ENCODE measurements at regions not wholly inside any gene's neighbourhood (a gene's known extent, or its start where the extent isn't known, plus 50 kb on each side); places are given as distances from the start of the nearest gene placed in this dataset.

DNA sequence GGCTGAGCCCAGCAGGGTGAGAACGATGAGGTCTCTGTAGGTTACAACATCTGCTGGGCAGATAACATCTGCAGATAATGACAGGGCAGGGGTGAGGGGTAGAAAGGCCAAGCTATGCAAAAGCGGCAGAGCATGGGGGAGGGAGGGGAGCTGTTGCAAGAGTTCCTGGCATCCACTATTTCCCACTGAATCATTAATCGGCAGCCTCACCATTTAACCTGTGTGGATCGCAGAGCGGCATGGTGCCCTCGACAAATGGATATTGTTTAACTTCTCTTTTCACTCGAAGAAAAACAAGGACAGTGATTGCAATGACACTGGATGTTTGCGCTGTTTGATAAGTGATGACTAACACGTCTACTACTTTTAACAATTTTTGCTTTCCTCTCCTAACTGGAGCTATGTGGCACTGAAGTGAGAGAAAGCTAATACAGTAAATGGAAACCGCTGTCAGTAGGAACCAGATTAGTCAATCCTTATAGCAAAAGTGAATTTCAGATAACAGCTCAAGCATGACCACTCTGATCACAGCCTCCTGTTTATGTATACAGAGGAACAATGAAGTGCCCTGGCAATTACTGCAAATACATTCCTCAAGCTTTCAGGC, 381.5 kb downstream of the TFAP2A start:
- DNase-seq, result no peak

DNA sequence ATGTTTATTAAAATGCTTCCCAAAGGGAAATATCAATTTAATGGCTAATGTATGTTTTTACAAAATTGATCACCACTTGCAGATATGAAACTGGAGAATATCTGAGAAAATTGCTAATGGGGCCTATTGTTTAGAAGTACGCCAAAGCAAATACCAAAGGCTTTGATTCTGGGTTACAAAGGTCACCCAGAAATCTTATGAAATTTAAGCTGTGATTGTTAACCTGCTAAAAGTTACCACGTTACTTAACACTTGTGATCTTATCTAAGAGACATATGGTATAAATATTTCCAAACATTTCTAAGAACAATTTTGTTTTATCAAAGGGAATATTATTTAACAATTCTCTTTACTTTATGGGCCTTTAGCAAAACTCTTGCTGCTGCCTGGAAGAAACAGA, 383.3 kb downstream of the TFAP2A start:
- DNase-seq, result no peak

GRCh38 chr6:10030942-10031537, 383.8 kb downstream of the TFAP2A start:
- no peak for DNase-seq

DNA sequence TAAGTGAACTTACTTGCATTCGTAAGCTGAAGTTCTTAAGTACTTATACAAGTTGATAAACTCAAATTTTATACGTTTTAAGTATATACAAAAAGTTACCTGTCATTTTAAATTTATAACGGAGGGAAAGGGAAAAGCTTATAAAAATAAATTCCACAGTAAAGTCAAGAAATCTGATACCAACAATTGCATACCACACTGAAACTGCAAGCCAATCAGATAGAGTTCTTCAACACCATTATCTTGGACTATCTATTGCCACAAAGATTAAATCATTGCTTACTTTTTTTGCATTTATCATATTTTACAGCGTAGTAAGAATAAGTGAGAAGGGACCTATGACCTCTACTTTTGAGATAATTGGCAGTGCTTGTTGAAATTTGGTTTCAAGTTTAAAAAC, 386.7 kb downstream of the TFAP2A start:
- no peak for DNase-seq

- no peak for DNase-seq
Measured at GRCh38 chr6:10019851-10020250, 395.0 kb downstream of the TFAP2A start.

- DNase-seq, result no peak
Measured at GRCh38 chr6:10014557-10014956, 400.3 kb downstream of the TFAP2A start.

DNA sequence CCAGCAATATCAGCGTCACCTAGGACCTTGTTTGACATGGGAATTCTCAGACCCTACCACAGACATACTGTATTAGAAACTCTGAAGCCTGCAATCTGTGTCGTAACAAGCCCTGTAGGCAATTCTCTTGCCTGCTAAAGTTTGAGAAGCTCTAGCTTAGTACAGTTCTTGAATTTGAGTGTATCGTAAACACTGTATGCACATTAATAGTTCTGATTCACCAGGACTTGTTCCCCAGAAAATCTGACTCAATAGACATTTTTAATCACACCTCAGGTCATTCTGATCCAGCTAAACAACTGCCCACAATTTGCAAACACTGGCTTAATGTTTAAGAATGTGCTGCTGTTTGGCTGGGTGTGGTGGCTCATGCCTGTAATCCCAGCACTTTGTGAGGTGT, 414.3 kb downstream of the TFAP2A start:
- no peak for DNase-seq

- no peak for DNase-seq
Measured at GRCh38 chr6:9999796-10000195, 415.1 kb downstream of the TFAP2A start.

DNA sequence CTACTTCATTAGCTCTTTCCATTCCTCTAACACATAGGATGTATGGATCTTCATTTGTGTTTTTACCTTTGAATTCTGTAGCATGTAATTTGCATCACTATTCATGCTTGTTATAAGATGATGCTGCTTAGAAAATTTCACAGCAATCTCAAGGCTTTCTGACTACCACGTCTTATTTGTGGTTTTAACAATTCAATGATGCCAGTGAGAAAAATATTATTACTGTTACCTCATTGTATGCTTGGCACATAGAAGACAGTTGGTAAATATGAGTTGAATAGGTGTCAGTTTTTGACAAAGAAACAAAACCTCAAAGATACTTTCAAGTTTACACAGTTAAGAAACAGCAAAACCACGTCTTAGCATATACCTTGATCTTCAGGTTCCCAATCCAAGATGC, 428.6 kb downstream of the TFAP2A start:
- DNase-seq, result no peak

DNA sequence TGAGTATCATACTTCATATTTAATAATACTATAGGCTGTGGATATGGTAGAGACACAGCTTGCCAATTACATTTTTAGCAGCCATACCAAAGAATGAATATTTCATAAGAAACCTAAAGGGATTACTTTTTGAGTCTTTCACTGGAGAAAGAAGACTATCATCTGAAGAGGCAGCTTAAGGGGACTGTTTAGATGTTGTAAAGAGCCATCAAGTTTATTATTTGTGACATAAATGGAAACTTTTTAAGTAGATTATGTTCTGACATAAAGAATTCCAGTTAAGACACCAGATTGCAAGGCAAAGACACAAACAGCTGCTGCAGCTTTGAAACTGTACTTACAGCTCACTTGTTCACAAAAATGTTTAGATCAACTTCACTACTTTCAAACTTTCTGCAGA, 429.4 kb downstream of the TFAP2A start:
- DNase-seq, result no peak

- no peak for DNase-seq
Measured at GRCh38 chr6:9984607-9985006, 430.3 kb downstream of the TFAP2A start.

DNA sequence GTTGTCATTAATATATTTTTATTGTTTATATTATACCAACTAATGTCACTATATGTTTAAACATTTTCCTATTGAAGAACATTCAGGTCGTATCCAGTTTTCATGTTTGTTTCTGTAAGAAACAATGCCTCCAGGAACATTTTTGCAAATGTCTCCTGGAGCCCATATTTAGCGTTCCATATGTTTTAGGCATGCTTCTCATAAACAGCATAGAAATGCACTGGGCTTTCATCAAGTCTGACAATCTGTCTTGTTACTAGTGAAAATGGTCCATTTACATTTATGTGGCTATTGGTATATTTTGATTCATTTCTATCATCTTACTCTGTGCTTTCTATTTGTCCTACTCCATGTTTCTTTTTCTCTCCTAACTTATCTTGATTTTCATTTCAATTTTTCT, 431.7 kb downstream of the TFAP2A start:
- no peak for DNase-seq

GRCh38 chr6:9982215-9982614, 432.7 kb downstream of the TFAP2A start:
- no peak for DNase-seq

DNA sequence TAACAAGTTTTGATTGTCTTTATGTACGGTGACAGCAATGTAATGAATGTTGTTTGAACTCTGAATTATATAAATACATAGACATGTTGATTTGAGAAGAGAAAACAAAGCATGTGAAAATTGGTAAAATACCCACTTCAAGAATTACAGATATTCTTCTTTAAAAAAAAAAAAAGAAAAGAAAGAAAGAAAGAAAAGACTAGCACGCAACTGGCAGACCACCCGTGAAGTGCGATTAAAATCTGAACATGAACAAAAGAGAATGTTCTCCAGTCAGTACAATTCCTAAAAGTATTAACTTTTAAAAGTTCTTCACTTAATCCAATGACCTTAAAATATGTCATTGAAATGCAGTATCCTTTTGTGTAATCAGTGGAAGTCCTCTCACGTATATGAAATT, 434.9 kb downstream of the TFAP2A start:
- DNase-seq, result no peak

DNA sequence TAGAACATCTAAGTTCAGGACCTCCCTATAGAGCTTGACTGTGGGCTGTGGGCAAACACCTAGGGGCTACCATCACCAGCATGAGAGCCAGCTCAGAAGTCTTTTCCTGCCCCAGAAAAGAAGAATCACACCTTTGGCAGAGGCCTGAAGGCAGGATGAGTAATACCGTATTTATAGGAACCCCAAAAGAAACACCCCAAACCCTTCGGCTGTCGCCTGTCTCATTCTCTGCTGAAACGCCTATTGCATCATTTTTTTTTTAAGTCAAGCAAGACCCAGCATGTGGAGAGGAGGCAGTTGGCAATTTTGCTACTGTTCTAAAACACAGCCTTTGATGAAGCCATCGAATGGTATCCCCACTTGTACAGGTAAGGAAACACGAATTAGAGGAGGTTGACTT, 436.4 kb downstream of the TFAP2A start:
- no peak for DNase-seq

DNA sequence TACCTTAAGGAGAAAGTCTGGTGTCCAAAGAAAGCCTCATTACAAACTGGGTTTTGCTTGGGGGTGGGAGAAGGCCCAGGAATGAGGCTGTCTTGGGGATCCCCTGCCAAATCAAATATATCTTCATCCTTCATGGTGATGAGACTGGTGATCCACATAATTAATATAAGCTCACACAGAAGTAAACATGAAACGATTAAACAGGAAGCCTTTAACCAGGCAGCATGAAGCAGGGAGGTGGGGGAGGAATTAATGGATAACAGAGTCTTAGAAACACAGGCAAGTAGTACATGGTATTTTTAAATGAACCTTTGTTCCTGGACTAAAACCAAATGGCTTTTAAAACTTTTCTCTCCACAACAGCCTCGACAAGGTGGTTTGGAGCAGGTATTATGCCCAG, 437.5 kb downstream of the TFAP2A start:
- no peak for DNase-seq

GRCh38 chr6:9961646-9962045, 453.2 kb downstream of the TFAP2A start:
- DNase-seq, result no peak

DNA sequence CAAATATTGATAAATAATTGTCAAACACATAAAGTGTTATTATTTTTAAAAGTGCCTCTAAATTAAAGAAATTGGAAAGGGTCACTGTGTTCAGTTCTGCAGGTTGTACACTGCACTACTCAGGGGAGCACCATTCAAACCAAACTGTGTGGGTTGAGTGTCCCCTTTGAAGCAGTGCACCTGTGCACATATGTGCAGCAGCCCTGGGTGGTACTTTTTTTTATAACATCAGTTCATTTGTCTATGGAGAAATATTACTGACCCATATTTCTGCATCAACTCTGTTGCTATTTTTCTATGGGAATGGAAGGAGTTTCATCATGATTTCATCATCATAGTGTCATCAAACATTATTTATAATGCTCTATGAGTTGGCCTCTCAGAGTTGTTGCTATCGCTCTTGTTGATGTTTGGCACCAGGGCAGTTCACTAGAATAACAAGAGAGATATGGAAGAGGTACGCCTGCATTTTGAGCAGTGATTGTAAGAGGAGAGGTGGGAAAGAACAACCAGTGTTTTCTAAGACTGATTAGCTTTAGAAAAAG, 457.6 kb downstream of the TFAP2A start:
- no peak for DNase-seq

DNA sequence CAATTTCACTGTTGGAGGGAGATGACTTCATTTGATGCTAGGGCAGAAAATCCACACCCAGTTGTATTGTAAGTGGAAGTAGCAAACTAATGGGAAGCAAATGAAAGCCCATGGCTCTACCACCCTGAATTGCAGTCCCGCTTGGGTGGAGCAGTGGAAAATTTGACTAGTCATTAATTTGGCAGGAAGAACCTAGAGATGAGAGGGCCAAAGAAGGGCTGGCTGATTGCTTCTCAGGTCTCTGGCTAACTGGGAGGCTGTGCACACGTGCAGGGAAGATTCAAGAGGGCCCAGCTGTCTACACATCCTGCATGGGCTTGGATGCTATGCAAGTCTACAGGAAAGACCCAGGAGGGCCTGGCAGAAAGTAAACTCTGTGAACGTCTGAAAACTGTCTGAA, 466.2 kb downstream of the TFAP2A start:
- no peak for DNase-seq

- no peak for DNase-seq
Measured at GRCh38 chr6:9943986-9944385, 470.9 kb downstream of the TFAP2A start.

DNA sequence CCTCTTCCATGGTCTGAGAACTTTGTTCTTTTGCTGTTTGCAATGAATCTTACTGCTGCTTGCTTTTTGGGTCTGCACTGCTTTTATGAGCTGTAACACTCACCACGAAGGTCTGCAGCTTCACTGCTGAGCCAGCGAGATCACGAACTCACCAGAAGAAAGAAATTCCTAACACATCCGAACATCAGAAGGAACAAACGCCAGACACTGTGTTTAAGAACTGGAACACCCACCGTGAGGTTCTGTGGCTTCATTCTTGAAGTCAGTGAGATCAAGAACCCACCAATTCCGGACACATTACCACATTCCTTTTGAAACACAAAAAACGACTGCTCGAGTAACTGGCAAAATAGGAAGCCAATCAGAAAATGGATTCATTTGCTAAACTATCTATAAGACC, 471.8 kb downstream of the TFAP2A start:
- no peak for DNase-seq

DNA sequence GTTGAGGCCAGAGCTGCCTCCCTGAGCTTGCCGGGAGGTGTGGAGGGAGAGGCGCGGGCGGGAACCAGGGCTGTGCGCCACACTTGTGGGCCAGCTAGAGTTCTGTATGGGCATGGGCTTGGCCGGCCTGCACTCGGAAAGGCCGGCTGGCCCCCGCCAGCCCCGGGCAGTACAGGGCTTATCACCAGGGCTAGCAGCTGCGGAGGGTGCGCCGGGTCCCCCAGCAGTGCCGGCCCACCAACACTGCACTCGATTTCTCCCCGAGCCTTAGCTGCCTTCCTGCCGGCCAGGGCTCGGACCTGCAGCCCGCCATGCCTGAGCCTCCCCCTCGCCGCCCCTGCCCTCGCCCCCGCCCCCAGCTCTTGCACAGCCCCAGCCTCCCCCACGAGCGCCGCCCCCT, 472.7 kb downstream of the TFAP2A start:
- no peak for DNase-seq

DNA sequence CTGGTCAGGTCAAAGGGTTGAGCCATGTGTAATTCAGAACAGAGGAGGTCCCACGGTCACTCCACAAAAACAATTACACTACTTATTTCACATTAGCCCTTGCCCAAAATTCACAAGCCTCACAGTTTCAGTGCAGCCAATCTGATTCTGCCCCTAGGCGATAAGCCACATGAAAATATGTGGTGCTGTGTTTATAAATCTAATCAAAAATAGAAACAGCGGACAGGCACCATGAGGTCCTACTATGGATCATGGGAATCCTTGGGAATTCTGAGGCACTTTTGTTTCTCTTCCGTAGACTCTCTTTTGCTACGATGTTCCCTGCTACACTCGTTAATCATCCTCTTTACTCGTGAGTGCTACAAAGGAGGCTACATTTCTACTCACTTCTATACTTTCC, 476.1 kb downstream of the TFAP2A start:
- DNase-seq, result no peak

- DNase-seq, result no peak
Measured at GRCh38 chr6:9937031-9937763, 477.7 kb downstream of the TFAP2A start.

All from fibroblast of skin of scalp (primary cell).